ENCODE measurements at regions not wholly inside any gene's neighbourhood (a gene's known extent, or its start where the extent isn't known, plus 50 kb on each side); places are given as distances from the start of the nearest gene placed in this dataset.

- H3K14ac ChIP-seq (ENCODE audit: insufficient read length): no peak overlapping the region
- no peak overlapping the region for H3K56ac ChIP-seq (replicated peaks; ENCODE audit: insufficient read length, low read depth, low read length)
- H4K5ac ChIP-seq (ENCODE audit: insufficient read length, low read depth, low read length): no peak overlapping the region
- H2BK20ac ChIP-seq (ENCODE audit: low read length): no peak overlapping the region
- FAIRE-seq: no peak
- H3K18ac ChIP-seq (ENCODE audit: extremely low read depth, low read length): no peak overlapping the region
- H2BK5ac ChIP-seq (ENCODE audit: low read depth, low read length): no peak overlapping the region
- H3K9me3 ChIP-seq (ENCODE audit: insufficient read depth in 2 of 2, low read depth in 1 of 2, low read length in 1 of 2): no peaks in the 10 kb centered on the region; a peak in 1 of 4 replicates
- H3K4me2 ChIP-seq (ENCODE audit: insufficient read depth in 1 of 2, low read depth in 2 of 2, low read length in 2 of 2): no peak overlapping the region
- H3K4me3 ChIP-seq (ENCODE audit: extremely low read depth in 1 of 4, insufficient read depth in 2 of 4, low read depth in 3 of 4, low read length in 4 of 4): no peak overlapping the region
- no peaks in the 10 kb centered on the region for H3K36me3 ChIP-seq (ENCODE audit: control insufficient read depth in 2 of 4, insufficient read depth in 4 of 4, low read length in 3 of 4)
- H3K4ac ChIP-seq (replicated peaks; ENCODE audit: insufficient read length, low read depth, low read length): no peak overlapping the region
- no peak overlapping the region for H3K23ac ChIP-seq (ENCODE audit: insufficient read length)
- no peak overlapping the region for H4K8ac ChIP-seq (ENCODE audit: extremely low read depth, insufficient read depth, low read length)
- POLR2A ChIA-PET (ENCODE audit: partially characterized antibody): no interaction called here
- H3K27me3 ChIP-seq (replicated peaks in 1 of 4; ENCODE audit: control insufficient read depth in 3 of 4, extremely low read depth in 1 of 4, insufficient read depth in 3 of 4, low read length in 3 of 4): no peaks in the 10 kb centered on the region
- CTCF ChIA-PET (ENCODE audit: partially characterized antibody): no interaction called here
- no peak for DNase-seq (ENCODE audit: low read depth in 1 of 2, low spot score in 2 of 2)
- no peak overlapping the region for H3K9ac ChIP-seq (replicated peaks in 1 of 4; ENCODE audit: extremely low read depth in 1 of 4, low read depth in 3 of 4, low read length in 3 of 4)
- H4K91ac ChIP-seq (replicated peaks; ENCODE audit: insufficient read length, low read length): no peak overlapping the region
- no peak overlapping the region for H2BK15ac ChIP-seq (ENCODE audit: low read length)
- 87% methylated on average over 25 of the region's 25 CpGs; no CpG with 5 or more reads in 1 of the 2 experiments for WGBS, 2 experiments (ENCODE audit: extremely low coverage in 1 of 2, insufficient coverage in 1 of 2, insufficient read length in 1 of 2, insufficient replicate concordance in 2 of 2, low coverage in 1 of 2, low lambda C conversion rate in 2 of 2, missing lambda C conversion rate in 1 of 2)
- H3K23me2 ChIP-seq (ENCODE audit: low read depth, low read length): no peaks in the 10 kb centered on the region
- H3K79me1 ChIP-seq (ENCODE audit: low read depth, low read length): no peaks in the 10 kb centered on the region
- H2AFZ ChIP-seq (ENCODE audit: low read length): no peak overlapping the region; the same call in 1 of the 2 replicates
- H2BK12ac ChIP-seq (ENCODE audit: low read depth, low read length): no peak overlapping the region
- H3K79me2 ChIP-seq (ENCODE audit: control insufficient read depth in 1 of 2, insufficient read depth in 2 of 2, low read length in 2 of 2): no peaks in the 10 kb centered on the region
- no peak overlapping the region for H3K27ac ChIP-seq (ENCODE audit: low read depth, low read length)
- H2BK120ac ChIP-seq (replicated peaks; ENCODE audit: low read depth, low read length): no peak overlapping the region
- H3K4me1 ChIP-seq (replicated peaks in 1 of 4; ENCODE audit: control insufficient read depth in 3 of 4, insufficient read depth in 4 of 4, low read length in 3 of 4): no peaks in the 10 kb centered on the region
- no peak overlapping the region for H2AK5ac ChIP-seq (ENCODE audit: low read depth, low read length)
- no peaks in the 10 kb centered on the region for H4K20me1 ChIP-seq (replicated peaks in 1 of 2; ENCODE audit: control insufficient read depth in 1 of 2, insufficient read depth in 2 of 2, low read length in 2 of 2)
- TF ChIP-seq KDM4A (IDR thresholded peaks at IDR 0.05; ENCODE audit: low read depth, low read length, severe bottlenecking) (no peak), KDM5A (IDR thresholded peaks at IDR 0.05; ENCODE audit: low read length) (no peak), SAP30 (IDR thresholded peaks at IDR 0.05; ENCODE audit: insufficient read depth, insufficient replicate concordance, low read length) (no peak), CHD2 (IDR thresholded peaks at IDR 0.05; ENCODE audit: low read length) (no peak), SUZ12 (IDR thresholded peaks at IDR 0.05; ENCODE audit: low read length) (no peak), RNF2 (IDR thresholded peaks at IDR 0.05; ENCODE audit: borderline replicate concordance, low read depth, low read length, missing control alignments, poor library complexity, severe bottlenecking) (no peak), RBBP5 (IDR thresholded peaks at IDR 0.05; ENCODE audit: borderline replicate concordance, low read depth, low read length) (no peak), ASH2L (IDR thresholded peaks at IDR 0.05; ENCODE audit: low read length) (no peak), KDM1A (IDR thresholded peaks at IDR 0.05; ENCODE audit: borderline replicate concordance, low read length) (no peak), EZH2 (IDR thresholded peaks at IDR 0.05; ENCODE audit: low read depth, low read length, severe bottlenecking) (no peak), TBP (IDR thresholded peaks at IDR 0.05; ENCODE audit: low read depth, low read length) (no peak)
- TF ChIP-seq, protein P1, sequence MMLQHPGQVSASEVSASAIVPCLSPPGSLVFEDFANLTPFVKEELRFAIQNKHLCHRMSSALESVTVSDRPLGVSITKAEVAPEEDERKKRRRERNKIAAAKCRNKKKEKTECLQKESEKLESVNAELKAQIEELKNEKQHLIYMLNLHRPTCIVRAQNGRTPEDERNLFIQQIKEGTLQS (IDR thresholded peaks at IDR 0.05; ENCODE audit: insufficient read depth, low read depth, low read length): no peak
Observed at GRCh38 chr13:104522235-104523072, 1456.2 kb upstream of the SLC10A2 start.
